ENCODE measurements at regions not wholly inside any gene's neighbourhood (a gene's known extent, or its start where the extent isn't known, plus 50 kb on each side); places are given as distances from the start of the nearest gene placed in this dataset.

DNA sequence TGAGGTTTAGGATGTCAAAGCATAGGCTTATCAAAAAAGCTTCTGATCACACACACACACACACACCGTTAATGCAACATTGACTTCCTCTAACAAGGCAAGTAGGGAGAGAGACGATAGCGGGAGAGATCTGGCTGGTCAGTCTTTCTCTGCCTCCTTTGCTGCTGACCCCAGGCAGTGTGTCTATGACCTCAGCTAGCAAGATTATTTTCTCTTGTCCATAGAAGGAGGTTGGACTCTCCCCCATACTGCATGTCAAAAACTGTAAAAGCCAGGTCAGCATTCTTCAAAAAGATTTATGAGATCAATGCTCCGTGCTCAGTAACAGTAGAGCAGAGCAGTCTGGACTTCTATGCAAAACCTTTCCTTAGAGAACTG, 63.5 kb upstream of the PGM2 start:
- DNase-seq (ENCODE audit: low read depth in 1 of 2, low spot score in 1 of 2), result no peak
- no peak overlapping the region for H3K4me3 ChIP-seq (replicated peaks; ENCODE audit: insufficient read depth, low read length)
- H3K27me3 ChIP-seq (ENCODE audit: insufficient read depth, poor library complexity, severe bottlenecking), result no peaks in the 10 kb centered on the region
- H3K27ac ChIP-seq (replicated peaks), result peak overlapping the region; percentile 99
- TF ChIP-seq SPI1 (IDR thresholded peaks at IDR 0.05; ENCODE audit: borderline replicate concordance, low read depth) (peak; percentile 64; the same call in 1 of the 2 replicates), REST (IDR thresholded peaks at IDR 0.05; ENCODE audit: insufficient replicate concordance, low read depth) (no peak), GABPA (IDR thresholded peaks at IDR 0.05; ENCODE audit: low read depth) (no peak)
- TF ChIP-seq, protein P1, sequence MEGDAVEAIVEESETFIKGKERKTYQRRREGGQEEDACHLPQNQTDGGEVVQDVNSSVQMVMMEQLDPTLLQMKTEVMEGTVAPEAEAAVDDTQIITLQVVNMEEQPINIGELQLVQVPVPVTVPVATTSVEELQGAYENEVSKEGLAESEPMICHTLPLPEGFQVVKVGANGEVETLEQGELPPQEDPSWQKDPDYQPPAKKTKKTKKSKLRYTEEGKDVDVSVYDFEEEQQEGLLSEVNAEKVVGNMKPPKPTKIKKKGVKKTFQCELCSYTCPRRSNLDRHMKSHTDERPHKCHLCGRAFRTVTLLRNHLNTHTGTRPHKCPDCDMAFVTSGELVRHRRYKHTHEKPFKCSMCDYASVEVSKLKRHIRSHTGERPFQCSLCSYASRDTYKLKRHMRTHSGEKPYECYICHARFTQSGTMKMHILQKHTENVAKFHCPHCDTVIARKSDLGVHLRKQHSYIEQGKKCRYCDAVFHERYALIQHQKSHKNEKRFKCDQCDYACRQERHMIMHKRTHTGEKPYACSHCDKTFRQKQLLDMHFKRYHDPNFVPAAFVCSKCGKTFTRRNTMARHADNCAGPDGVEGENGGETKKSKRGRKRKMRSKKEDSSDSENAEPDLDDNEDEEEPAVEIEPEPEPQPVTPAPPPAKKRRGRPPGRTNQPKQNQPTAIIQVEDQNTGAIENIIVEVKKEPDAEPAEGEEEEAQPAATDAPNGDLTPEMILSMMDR (IDR thresholded peaks at IDR 0.05; ENCODE audit: insufficient read depth, low read length), result no peak

GRCh38 chr4:37762294-37762990, 64.0 kb upstream of the PGM2 start:
- H3K4me3 ChIP-seq (replicated peaks; ENCODE audit: insufficient read depth, low read length), result no peak overlapping the region
- H3K27ac ChIP-seq (replicated peaks), result peak overlapping the region; percentile 99
- TF ChIP-seq REST (IDR thresholded peaks at IDR 0.05; ENCODE audit: insufficient replicate concordance, low read depth), result no peak
- TF ChIP-seq SPI1 (IDR thresholded peaks at IDR 0.05; ENCODE audit: borderline replicate concordance, low read depth), result no peak
- no peak for TF ChIP-seq GABPA (IDR thresholded peaks at IDR 0.05; ENCODE audit: low read depth)
- TF ChIP-seq POLR2AphosphoS5 (IDR thresholded peaks at IDR 0.05; ENCODE audit: low read depth), result no peak
- TF ChIP-seq, protein P1 (IDR thresholded peaks at IDR 0.05; ENCODE audit: insufficient read depth, low read length), result no peak
- no peaks in the 10 kb centered on the region for H3K27me3 ChIP-seq (ENCODE audit: insufficient read depth, poor library complexity, severe bottlenecking)
- peak in 1 of 2 experiments; percentile 83 for DNase-seq (ENCODE audit: low read depth in 1 of 2, low spot score in 1 of 2)

GRCh38 chr4:37760840-37761239, 65.6 kb upstream of the PGM2 start:
- peak; percentile 91 for DNase-seq (ENCODE audit: low read depth in 1 of 2, low spot score in 1 of 2)
- H3K27me3 ChIP-seq (ENCODE audit: insufficient read depth, poor library complexity, severe bottlenecking), result no peaks in the 10 kb centered on the region
- peak overlapping the region; percentile 99 for H3K27ac ChIP-seq (replicated peaks)
- H3K4me3 ChIP-seq (replicated peaks; ENCODE audit: insufficient read depth, low read length), result no peak overlapping the region
- TF ChIP-seq POLR2AphosphoS5 (IDR thresholded peaks at IDR 0.05; ENCODE audit: low read depth), result peak; percentile 69
- TF ChIP-seq, protein P1 (IDR thresholded peaks at IDR 0.05; ENCODE audit: insufficient read depth, low read length), result no peak
- peak; percentile 32 for TF ChIP-seq REST (IDR thresholded peaks at IDR 0.05; ENCODE audit: insufficient replicate concordance, low read depth)
- TF ChIP-seq GABPA (IDR thresholded peaks at IDR 0.05; ENCODE audit: low read depth), result no peak

Data from HL-60 (cell line).